HG03469 (cell line): ENCODE measurements at regions not wholly inside any gene's neighbourhood (a gene's known extent, or its start where the extent isn't known, plus 50 kb on each side); places are given as distances from the start of the nearest gene placed in this dataset.
"Not testable (repeated sequence)": the region's sequence is repeated elsewhere in the genome, so short reads cannot be mapped to it uniquely, and the experiment has no call there.

ENCODE experiments used
- ATAC-seq: cut with Tn5 transposase; IDR thresholded peaks from one replicate; pipeline ENCODE4 v1.9.1; 2021; ENCODE audit warnings: mild to moderate bottlenecking, moderate library complexity, moderate number of reproducible peaks; ENCODE audit not compliant: unreplicated experiment

DNA sequence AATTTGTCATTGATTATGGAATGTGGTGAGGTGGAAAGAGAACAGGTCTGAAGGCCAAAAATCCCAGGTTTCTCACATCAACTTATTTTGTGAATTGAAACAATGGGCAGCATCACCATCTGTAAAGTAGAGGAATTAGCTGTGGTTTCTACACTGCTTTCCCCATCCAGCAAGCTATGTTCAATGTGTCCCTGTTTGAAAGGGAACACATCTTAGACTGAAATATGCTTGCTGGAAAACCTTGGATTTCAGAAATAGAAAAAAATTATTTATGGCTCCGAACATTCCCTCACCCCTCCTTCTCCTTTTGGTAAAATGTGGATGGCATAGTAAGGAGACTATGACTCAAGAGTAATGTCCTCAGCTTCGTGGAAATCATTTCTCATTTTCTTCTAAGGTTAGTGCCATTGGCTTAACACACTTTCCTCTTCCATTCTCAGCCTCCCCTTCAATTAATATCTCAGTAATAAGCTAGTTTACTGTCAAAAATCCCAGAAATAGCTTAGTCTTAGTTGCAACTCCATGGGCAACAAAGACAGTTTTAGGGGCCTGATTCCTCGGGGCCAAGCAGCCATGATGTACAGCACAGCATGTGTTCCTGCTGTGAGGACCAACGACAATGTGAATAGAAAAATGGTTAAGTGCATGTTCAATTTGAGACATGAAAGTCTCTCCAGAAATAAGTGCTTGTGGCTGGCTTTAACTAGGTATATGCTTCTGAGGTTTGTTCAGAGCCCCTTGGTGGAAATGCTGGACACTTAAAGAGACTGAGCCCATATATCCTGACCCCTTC is 205.8 kb upstream of the SLC38A2 start:
- no peak for ATAC-seq

DNA sequence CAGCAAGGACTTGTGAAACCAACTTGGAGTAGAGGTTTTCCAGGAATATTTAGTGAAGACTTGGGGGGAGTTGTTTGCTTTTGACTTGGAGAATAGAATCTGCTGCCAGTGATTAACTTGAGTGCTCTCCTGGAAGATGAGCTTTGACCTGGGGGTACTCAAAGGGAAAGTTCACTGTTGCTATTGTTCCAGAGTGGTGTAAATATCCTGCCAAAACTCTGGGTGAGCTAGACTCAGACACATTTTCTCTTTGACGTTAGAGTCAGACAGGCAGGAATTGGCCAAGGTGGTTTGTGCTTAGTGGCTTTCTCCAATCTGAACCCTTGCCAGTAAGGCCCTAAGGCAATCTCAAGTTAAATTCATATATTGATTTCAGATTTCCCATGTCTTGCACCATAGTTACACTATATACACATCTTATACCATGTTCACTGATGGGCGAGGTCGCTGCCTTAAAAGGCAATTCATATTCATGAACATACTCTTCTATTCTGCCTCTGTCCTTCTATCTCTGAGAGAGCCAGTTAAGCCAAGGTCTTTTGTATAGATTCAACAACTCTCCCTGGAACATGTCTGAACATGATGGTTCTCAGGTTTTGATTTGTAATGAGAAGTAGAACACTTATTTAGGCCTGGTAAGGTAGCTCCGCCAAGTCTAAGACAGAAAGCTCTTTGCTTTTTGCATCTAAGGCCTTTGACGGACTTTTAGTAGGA is 204.6 kb upstream of the SLC38A2 start:
- ATAC-seq: no peak

- no peak for ATAC-seq
Observed at GRCh38 chr12:46574847-46575246, 202.3 kb upstream of the SLC38A2 start.

DNA sequence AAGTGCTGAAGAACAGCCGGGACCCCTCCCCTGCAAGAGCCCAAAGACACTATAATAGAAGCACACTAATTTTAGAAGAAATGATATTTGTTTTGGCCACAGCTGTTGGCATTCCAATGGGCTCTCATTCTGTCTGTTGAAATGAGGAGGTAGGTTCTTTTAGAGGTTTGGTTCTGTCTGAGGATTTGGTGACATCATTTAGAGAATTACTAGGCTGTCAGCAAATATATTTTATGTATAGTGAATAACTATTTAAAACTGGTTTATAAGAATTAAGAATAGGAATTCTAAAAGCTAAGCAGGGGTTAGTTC is 200.7 kb upstream of the SLC38A2 start:
- no peak for ATAC-seq

DNA sequence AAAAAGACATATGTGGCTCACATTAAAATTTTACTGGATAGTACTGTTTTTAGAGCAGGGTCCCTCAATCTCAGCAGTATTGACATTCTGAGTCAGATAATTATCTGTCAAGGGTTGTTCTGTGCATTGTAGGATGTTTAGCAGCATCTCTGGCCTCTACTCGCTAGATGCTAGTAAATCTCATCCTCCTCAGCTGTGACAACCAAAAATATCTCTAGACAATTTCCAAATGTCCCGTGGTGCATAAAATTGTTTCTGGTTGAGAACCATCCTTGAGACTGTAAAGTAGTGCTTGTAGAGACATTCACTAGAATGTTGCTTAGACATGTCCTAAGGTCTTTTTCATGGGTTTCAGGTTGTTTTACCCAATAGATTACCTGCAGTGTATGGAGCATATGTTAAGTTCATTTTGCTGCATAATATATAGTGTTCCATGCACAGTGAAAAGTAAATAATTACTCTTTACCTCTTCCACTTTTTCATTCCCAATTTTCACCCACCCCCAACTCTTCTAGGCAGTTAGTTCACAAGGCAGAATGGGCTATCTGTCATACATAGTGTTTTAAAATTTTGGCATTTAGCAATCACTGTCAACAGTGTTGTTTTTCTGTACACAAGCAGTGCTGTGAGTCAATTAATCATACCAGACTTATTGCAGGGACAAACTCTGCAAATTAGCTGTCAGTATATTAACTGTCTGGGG is 200.2 kb upstream of the SLC38A2 start:
- ATAC-seq: no peak

DNA sequence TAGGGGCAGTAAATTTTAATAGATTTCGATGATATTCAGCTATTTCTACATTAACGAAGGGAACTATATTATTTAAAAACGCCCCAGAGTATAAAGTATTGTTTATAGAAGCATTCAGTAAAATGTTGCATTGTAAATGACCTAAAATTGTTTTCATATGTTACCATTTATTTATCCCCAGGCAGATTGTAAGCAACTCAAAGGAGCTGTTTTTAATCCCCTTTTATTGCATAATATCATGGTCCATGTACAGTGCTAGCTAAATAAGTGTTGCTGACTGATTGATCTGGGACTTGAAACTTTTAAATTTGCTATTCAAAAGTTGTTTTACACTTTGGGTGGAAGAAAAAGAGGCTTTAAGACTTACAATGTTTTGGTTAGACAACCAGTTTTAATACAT is 199.0 kb upstream of the SLC38A2 start:
- ATAC-seq: no peak

DNA sequence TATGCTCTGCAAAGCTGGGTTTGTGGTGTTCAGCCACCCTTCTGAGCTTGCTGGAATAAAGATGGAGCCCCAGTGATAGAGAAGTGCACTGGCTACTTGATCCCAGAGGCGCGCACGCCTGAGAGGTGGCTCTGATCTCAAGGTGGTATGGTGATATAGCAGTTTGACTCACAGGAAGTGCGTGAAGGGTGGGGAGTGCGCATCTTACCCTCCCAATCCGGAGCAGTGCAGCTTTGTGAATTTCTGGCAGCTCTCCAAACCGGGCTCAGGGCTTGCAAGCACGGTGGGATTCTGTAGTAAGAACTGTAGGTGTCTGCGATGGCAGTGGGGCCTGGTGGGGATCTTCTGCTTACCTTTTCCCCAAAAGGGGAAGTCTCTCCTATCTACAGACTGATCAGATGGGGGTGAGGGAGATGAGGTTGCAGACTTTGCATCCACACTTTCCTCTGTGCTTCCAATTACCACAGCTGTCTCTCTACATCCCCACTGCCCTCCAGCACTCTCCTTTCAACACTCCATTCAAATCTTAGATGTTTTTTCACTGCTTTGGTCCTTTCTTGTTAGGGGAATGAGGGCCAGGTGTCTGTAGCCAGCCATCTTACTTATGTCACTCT is 197.4 kb upstream of the SLC38A2 start:
- no peak for ATAC-seq

- no peak for ATAC-seq
Observed at GRCh38 chr12:46567667-46568066, 195.1 kb upstream of the SLC38A2 start.

- ATAC-seq: no peak
Observed at GRCh38 chr12:46562625-46563225, 190.2 kb upstream of the SLC38A2 start.

GRCh38 chr12:46561769-46562624 is 189.4 kb upstream of the SLC38A2 start:
- not testable (repeated sequence) for ATAC-seq

DNA sequence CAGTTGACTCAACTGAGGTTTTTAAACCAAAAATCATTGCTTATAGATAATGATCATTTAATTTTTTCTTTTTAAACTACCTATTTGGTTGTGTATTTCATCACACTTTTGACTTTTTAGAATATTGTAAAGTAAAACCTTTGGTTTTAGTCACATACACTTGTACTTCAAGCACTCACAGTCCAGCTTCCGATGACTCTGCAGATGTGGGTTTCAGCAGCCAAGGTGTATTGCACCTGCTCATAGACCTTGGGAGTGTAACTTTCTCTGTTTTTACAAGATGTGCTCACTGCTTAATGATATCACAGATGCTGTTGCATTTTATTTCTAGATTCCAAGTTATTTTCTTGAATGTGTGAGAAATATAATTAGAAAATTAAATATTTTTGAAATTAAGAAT is 188.3 kb upstream of the SLC38A2 start:
- no peak for ATAC-seq

GRCh38 chr12:46560089-46560488 is 187.5 kb upstream of the SLC38A2 start:
- ATAC-seq: no peak

- ATAC-seq: no peak
Observed at GRCh38 chr12:46559311-46559710, 186.7 kb upstream of the SLC38A2 start.

DNA sequence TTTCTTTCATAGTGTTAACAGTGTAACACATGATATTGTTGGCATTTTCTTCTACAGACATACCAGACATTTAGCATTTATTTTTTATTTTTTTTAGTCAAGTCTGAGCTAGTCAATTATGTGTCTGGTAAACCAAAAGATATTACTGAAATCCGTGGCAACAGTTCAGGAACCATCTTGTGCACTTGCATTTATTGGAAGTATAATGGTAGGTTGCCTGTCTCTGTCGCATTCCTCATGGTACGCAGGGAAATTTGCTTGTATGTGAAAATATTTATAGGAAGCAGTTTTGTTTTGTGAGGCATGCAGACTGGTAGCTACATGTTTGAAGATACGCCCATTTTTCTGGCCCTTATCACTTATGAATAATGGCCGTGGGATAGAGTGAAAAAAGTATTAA is 186.1 kb upstream of the SLC38A2 start:
- ATAC-seq: no peak

DNA sequence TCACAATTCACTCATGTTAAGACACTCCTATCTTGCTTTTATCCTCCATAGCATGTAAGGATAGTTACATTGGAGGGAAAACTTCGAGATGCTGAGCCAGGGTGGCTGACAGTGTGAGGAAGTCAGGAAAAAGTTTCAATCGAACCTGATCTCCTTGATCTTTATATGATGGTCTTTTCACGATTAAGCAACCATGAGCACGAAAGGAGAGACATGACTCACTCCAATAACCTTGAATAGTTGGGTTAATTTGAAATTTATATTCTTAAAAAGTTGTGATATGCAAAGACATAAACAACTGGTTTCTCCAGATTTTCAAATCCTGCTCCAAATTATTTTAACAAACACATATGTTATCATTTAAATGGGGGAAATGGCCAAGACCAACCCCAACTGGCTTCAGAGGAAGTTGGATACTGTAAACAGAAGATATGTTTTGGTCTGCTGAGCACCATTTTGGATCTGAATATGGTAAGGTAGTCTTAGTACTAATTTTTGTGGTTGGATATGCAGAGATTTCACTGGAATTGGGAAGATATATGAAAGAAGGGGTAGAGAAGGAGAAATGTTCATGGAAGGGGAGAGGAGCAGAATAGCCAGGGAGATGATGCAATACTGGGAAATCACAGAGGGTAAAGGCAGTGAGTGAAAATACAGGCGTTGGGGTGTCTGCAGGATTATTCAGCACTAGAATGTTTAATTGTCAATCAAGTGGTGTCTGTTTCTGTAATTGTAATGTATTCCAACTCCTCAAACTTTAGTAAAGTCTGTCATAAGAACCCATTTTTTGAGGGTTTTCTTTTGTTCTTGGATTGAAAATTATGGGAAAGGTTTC is 185.2 kb upstream of the SLC38A2 start:
- ATAC-seq: no peak

- ATAC-seq: no peak
Observed at GRCh38 chr12:46556819-46557524, 184.4 kb upstream of the SLC38A2 start.

GRCh38 chr12:46556105-46556559 is 183.6 kb upstream of the SLC38A2 start:
- no peak for ATAC-seq

- ATAC-seq: no peak
Observed at GRCh38 chr12:46555406-46555852, 182.9 kb upstream of the SLC38A2 start.
